ENCODE measurements at regions not wholly inside any gene's neighbourhood (a gene's known extent, or its start where the extent isn't known, plus 50 kb on each side); places are given as distances from the start of the nearest gene placed in this dataset.

DNA sequence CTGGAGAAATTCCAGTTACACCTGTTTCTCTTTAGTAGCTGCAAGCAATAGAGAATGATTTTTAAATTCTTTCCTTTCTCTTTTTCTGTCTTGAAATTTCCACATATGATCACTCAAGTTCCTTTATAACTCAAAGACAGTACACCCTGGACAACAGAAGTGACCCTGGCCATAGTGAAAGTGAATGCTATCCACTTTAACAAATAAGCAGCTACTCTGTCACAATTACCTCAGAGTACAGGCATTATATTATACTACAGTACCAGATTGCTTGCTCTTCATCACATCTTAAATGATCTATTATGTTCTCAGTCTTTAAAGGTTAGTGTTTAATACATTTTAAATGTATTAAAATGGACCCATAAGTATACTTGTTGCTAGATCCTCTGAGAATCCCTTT lies 136.2 kb downstream of the KLF12 start:
- DNase-seq: no peak

DNA sequence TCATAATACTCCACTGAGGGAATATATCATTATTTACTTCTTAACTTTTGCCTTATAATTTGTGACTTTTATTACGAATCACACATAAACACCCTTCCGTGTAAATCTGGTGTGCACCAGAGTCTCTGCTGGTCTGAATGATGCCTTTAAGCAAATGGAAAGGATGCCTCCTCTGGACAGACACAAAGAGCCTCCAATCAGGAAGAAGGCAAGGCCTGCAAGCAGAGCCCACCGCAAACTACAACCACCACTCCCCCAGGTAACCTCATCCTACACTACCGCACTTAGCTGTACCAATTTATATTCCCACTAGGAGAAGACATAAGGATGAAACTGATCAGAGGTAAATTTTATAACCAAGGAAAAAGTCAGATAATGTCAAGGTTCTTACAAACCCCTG lies 137.6 kb downstream of the KLF12 start:
- no peak for DNase-seq

DNA sequence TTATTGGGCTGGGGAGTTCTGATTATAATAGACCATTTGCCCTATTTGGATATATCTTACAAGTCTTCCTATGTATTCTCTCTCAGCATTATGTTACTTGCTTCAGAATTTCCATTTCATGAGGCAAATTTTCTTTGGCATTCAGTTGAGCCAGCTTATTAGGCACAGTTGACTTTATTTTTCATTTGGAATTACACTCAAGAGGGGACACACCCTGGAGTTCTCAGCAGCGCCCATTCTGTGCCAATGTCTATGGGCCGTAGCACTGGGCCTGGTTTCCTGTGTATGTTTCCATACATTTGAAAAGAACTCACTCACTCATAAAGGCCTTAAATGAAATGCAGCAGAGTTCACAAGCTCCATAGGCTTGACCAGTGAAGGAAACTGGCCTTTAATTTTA lies 138.5 kb downstream of the KLF12 start:
- no peak for DNase-seq

DNA sequence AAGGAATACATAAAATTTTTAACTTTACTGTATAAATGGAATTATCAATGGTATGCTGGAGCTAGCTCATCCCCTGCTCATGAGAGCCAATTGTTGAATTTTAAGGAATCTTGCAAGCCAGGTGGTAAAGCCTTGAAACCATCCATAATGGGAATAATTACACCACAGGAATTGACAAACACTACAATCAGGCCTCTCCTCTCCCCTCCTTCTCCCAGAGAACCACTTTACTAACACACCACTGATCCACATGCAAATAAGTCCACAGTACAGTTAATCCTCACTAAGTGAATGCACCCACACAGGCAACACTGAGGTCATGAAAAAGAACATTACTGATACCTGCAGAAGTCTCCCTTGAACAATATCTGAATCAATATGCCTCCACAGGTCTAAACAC lies 140.5 kb downstream of the KLF12 start:
- no peak for DNase-seq

DNA sequence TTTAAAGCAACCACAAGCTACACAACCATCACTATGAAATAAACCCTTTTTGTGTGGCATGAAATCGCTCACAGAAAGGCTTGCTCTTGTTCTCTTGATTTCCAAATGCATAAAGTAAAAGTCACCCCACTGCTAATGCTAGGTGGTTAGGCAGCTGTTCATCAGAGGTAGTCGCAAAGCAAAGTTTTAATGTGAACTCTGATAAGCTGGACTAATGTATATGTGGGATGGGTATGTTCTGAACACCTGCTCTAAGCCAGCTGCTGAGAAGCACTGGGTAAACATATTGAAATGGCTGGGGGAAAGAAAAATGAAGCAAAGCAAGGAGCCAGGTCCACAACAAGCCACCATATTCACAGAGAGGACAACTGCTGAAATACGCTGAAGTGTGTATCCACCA lies 142.3 kb downstream of the KLF12 start:
- DNase-seq: no peak

DNA sequence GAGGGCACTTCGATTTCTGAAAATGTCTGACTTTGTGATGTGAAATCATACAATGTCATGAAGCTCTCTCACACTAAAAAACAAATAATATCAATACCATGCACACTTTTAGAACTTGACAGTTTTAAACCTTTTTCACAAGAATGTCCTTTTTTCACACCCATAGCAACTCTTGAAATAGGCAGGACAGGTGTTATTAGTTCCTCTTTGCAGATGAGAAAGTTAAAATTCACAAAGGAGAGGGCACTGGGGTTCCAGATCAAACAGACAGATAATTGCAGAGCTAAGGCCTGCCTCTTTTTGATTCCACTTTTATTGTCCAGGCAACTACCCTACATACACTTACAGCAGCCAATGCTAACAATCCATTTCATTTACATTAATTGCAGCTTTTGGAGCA lies 142.8 kb downstream of the KLF12 start:
- no peak for DNase-seq

DNA sequence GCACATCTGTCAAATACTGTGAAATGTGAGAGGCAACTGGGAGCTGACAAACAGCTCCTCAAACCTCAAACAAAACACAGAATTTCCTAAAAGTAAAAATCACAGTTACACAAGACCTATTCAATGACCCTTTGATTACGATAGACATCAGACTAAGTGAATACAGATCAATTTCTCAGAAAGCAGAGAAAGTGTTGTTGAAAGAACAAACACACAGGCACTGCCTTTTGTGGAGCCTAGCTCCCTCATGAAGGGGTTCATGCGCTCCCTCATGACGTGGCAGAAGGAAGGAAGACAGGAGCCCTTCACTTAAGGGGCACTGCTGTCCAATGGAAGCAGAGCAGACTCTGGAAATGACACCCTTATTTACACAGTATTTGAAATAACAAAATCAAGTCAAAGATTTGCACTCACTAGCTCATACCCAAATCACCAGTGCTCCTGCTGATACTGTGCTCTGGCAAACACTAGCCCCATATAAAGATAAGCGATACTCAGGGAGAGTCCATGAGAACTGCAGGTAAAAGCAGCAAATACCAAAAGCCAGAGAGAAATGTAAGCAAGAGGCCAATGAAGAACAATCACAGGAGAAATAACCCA lies 144.9 kb downstream of the KLF12 start:
- no peak for DNase-seq

DNA sequence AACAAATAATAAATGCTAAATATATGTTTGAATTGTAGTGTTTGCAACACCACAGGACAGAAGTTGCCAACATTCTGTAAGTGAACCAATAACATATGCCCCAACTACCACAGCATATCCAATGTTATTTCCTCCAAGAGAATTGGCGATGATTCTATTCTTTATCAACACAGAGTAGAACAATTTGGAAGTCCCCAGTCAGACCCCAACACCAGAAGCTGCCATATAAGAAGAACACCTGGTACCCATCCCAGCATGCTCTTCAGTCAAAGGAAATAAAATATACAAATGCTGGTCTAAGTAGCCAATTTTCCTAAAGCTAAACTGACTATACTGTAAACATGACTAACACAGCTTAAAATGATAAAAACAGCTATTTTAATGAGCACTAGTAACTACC lies 145.7 kb downstream of the KLF12 start:
- DNase-seq: no peak

DNA sequence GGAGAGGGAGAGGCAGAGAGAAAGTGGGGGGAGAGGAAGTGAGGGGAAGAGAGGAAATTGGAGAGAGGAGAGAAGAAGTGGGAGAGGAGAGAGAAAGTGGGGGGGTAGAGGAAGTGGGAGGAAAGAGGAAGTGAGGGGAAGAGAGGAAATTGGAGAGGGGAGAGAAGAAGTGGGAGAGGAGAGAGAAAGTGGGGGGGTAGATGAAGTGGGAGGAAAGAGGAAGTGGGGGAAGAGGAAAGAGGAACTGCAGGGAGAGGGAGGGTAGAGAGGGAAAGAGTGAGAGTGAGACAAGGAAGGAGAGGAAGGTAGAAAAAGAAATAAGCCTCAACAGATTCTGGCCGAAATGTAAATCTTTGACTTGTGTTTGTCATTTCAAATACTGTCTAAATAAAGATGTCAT lies 146.6 kb downstream of the KLF12 start:
- DNase-seq: no peak

DNA sequence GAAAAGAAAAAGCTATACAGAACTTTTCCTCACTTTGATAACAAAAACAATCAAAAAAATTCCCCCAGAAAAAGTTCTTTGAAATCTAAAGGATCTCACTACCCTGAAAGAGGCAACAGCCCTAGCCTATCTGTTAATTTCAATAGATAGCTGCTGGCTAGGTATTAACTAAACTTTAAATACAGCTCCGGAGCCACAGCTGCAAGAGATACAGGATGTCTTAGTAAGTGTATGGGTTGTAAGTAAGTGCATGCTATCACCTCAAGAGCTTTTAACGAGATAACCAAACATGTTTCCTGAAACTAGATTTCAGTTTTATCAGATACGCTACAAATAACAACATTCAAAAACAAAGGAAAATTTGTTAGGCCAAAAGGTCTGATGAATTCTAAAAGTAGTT lies 148.4 kb downstream of the KLF12 start:
- DNase-seq: no peak

DNA sequence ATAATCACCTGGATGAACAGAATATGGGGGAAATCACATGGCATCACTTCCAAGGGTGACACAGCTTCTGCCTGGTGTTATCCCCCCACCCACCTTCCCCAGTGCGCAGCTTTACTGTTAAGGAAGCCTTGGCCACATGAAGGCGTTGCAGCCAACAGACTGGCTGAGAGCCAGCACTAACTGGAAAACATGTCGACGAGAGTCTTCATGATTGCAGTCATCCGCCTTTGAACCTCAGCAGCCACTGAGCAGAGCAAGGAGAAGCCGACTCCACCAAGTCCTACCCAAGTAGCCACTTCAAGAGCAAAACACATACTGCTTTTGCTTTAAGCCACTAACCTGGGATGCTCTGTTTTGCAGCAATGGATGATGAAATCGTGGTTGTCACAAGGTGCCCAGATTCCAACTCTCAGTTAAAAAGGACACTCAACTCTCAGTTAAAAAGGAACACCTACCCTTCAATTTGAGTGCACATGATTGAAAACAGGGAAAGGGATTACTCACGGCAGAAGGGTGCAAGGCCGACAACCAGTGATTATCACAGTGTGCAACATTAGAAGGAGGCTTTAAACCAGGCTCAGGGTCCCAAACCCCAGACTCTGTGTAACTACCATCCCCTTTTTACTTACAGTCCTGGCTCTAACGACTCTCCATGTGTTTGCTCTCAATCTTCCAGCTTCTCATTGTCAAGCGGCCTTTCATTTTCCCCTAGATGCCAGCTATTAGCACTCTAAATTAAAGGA lies 149.1 kb downstream of the KLF12 start:
- no peak for DNase-seq

DNA sequence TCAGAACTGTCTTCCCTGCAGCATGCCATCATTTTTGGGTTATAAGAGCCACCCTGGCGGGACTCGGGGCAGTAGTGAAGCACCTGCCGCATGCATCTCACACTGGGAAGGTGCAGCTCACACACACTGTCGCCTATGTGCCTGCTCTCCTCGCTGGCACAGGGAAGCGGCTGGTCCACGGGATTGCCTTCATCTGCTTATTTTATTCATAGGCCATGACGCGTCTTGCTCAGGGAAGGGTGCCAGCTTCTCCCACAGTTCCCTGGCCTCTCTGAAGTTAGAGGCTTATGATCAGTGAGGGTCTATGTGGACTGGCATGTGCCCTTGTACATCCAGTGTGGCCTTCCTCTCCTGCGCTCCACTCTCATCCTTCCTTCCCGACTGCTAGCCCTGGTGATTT lies 150.0 kb downstream of the KLF12 start:
- no peak for DNase-seq

DNA sequence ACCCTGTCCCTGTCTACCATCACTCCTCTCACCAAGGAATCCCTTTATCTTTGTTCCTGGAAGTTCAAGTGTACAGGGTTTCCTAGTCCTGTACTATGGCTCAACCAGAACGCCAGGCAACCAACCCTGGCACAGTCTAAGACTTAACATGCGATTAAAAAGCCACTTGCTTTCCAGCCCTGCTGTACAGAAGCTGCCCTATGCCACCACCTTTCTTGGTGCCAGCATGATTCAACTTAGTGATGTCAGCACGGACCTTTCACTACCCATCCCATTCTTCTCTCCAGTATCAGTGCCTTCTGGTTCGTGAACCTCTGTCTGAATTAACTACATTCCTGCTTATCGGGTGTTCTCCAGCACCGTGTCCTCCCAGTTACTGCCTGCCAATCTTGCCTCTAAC lies 151.1 kb downstream of the KLF12 start:
- no peak for DNase-seq

DNA sequence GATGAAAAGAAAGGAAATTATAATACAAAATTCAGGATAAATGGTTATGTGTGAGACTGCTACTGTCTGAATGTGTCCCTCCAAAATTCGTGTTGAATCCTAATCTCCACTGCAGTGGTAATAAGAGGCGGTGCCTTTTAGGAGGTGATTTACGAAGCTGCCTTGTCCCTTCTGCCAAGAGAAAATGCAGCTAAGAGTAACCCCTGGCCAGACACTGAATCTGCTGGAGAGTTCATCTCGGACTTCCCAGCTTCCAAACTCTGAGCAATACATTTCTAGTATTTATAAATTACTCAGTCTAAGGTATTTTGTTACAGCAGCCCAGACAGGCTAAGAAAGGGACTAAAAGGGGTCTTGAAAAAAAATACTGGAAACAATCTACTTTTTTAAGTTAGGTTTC lies 152.6 kb downstream of the KLF12 start:
- DNase-seq: no peak

DNA sequence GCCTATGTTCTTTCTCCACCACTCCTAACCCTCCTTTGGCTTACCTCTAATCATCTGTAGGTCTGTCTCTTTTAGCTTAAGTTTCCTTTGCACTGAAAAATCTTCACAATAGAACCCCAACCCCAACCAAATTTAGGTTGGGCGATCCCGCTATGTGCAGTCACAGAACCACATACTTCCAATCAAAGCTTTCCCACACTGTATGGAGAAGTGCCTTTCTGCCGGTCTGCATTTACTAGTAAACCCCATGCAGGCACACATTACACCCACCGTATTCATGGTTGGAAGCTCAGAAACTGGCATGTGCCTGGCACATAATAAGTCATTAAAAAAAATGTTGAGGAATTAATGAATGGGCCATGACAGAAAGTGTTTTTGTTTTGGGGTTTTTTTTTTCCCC lies 158.4 kb downstream of the KLF12 start:
- DNase-seq: no peak

DNA sequence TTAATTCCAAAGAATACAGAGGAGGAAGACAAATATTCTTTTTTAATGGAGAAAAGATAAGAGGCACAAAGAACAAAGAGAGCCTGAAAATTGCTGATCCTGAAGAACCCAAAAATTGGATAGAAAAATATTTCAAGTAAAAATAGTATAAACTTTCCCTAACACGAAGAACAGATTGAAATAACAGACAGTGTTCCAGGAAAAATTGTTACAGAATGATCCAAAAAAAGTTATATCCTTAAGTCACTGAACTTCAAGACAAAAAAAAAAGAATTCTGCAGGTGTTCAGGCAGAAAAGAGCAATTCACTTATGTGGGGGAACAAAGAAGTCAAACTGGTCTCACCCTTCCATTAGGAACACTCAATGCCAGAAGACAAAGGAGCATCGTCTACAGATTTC lies 160.2 kb downstream of the KLF12 start:
- DNase-seq: no peak

DNA sequence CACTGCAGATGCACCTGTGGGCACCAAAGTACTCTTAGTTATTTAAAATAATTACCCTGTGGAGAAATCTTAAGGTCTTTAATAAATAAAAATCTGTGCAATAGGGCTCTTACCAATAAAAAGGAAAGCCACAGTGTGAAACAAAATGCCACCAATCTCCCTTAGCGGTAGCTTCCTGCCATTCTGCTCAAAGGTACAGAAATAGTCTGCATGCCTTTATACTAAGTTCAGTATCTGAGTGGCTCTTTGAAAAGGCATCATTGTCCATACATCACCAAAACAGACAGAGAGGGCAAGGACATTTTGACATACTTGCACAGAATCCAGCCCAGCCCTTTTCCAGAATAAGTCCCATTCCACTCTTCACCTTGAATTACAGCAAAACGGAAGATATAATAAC lies 161.0 kb downstream of the KLF12 start:
- no peak for DNase-seq

DNA sequence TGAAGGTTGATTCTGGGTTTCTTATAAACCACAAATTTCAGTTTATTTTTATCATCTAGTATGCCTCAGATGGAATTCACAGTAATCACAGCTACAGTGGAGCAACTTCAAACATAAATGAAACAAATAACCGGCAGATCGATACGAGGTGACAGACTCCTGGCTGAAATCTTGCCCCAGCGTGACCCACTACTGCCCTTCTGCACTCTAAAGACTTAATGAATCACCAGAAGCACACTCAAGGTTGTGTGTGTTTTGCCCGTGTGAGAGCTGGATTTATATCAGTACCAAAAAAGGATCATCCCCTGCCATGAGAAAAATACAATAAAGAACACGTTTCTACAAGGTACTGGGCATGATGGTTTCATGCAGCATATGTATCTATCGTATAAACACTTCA lies 161.7 kb downstream of the KLF12 start:
- DNase-seq: no peak

DNA sequence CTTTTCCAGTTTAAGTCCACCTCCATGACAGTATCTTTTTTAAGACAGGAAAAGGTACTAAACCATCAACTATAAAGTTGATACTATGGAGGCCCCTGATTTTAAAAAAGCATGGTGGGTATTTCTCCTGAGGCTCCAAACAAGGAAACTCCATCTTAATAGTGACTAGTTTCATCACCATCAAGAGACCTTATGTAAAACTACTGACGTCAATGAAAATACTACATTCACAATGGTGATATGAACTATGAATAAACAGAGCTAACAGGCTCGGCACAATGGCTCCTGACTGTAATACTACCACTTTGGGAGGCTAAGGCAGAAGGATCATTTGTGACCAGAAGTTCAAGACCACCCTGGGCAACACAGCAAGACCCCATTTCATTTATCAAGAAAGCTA lies 162.7 kb downstream of the KLF12 start:
- no peak for DNase-seq

DNA sequence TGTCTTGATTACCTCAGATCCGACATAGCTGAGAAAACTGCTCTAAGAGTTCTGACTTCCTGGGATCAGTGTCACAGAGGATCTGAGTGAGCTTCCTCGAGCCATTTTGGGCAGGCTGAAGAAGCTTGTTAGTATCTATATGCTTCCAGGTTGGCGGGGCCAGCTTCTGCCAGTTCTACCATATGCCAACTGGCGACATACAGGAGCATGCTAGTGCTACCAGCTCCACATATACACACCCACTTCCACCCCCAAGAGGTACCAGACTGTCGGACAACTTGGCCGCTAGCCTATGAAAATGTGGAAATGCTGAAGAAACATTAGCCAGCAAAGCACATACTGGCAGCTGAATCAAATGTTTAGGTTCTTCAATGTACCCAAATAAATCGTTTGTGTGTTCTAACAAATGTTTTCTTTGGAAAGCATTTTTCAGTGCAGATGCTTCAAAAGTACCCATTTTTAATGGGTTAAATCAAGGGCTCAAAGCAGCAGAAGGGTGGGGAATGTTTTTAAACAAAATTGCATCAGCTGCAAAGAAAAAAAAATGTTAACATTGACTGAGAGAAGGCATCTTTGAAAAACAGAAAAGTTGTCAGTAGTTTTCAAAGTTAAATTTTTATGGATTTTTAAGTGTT lies 163.7 kb downstream of the KLF12 start:
- no peak for DNase-seq

DNA sequence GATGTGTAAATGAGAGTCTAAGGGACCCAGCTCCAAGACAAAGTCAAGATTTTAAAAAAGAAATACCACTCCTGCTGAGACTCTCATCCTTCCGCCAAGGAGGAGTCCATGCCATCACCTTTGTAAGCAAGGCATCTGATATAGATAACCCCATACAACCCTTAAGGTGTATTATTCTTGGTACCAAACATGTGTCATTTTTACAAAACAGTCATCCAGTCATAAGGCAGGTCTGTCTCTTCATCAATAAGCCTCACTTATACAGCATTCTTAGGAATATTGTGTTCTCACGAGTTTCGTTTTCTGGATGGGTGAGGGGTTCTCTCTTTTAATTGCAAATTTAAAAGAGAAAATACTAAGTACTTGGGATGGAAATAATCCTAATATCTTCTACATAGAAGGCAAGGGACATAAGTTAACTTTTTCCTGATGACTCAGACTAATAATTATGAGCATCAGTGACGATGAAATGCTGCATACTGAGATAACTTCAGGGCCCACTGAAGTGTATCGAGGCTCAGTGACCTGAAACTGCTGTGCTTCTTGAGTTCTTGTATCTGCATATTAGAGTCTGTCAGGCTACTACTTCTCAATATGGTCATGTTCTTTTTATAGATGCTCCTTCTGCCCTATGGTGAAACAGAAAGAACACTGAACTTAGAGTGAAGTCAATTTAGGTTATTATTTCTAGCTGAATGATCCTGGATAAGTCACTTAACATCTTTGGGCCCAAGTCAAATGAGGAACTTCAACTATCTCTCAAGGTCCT lies 166.6 kb downstream of the KLF12 start:
- DNase-seq: no peak

DNA sequence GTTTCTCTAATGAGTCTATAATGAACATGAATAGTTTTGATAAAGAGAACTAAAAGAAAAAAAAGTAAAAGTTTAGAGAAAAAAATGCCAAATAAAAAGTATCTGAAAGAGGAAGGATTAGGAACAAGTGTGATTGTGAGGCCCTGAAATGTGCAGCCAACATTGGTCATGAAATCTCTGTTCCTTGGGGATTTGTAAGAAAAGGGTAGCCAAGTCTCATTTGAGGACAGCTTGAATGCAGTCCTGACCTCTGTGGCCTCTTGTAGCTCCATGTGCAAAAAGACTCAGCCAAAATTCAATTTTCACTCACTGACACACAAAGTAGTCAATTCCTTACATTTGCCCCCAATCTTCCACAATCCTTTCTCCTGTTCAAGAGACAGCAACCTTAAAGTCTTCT lies 167.9 kb downstream of the KLF12 start:
- DNase-seq: no peak

DNA sequence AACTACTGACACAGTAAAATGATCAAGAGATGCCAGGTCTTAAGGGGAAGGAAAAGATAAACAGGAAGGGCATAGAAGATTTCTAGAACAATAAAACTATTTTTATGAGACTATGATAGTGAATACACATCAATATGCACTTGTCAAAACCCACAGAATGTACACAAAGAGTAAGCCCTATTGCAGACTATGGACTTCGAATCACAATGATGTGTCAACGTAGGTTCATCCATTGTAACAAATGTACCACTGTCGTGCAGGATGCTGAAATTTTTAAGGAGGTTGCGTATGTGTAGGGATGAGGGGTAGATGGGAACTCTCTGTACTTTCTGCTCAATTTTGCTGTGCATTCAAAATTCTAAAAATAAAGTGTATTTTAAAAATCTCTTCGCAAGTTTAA lies 171.9 kb downstream of the KLF12 start:
- DNase-seq: no peak

DNA sequence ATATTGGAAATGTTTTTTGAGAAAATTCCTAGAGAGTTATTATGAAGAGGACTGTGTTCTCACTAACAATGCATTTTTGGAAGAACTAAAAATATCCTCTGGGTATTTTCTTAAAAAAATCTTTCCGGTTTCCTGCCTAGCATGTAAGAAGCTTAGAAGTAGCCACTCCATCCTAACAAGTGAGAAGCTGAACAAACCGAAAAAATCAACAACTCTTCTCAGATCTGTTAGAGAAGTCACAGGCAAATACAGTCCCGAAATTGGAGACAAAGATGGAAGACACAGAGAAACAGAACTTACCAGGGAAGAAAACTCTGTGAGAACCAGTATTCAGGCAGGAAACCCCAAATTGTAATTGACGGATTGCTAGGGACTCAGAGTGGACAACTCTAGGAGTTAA lies 173.0 kb downstream of the KLF12 start:
- no peak for DNase-seq

Measured in NCI-H2029 treated with DMSO at 0.1 percent for 48 hours (cell line).